Keratinocyte (primary cell): ENCODE measurements at regions not wholly inside any gene's neighbourhood (a gene's known extent, or its start where the extent isn't known, plus 50 kb on each side); places are given as distances from the start of the nearest gene placed in this dataset.

Experiments used
- DNase-seq: peaks from one replicate; pipeline ENCODE4 v3.0.0-alpha.2; 2011; ENCODE audit warnings: low read depth, missing footprints, low spot score
- FAIRE-seq: peaks from 2 replicates; lab custom pipeline; 2011; peaks lifted over from hg19 to GRCh38; lab: Jason Lieb, UNC
- H2AFZ ChIP-seq: 2 replicates; pipeline ENCODE4 v1.6.0; 2012; ENCODE audit warnings: low read length, control low read depth, inconsistent platforms; ENCODE audit not compliant: control insufficient read depth
- H3K27ac ChIP-seq: 2 replicates; pipeline ENCODE4 v1.5.1; 2011; ENCODE audit warnings: low read length; ENCODE audit not compliant: control insufficient read depth, insufficient read depth
- H3K27me3 ChIP-seq: 3 replicates; pipeline ENCODE4 v1.6.0; 2011; ENCODE audit warnings: low read length; ENCODE audit not compliant: control insufficient read depth, insufficient read depth; ENCODE audit errors: extremely low read depth
- H3K36me3 ChIP-seq, 2 experiments: 2 replicates in 1 of 2; 3 replicates in 1 of 2; pipeline ENCODE4 v1.5.1; 2011; ENCODE audit warnings: low read length in 2 of 2, mild to moderate bottlenecking in 1 of 2; ENCODE audit not compliant: control insufficient read depth in 2 of 2, insufficient read depth in 2 of 2; ENCODE audit errors: extremely low read depth in 1 of 2
- H3K4me1 ChIP-seq: 3 replicates; pipeline ENCODE4 v1.5.1; 2011; ENCODE audit warnings: low read length; ENCODE audit not compliant: control insufficient read depth, insufficient read depth; ENCODE audit errors: extremely low read depth
- H3K4me2 ChIP-seq: 3 replicates; pipeline ENCODE4 v1.6.0; 2011; ENCODE audit warnings: low read depth, low read length; ENCODE audit not compliant: control insufficient read depth, insufficient read depth; ENCODE audit errors: extremely low read depth
- H3K4me3 ChIP-seq, 3 experiments: fragments of 200-600 bp in 1 of 3; sonication (generic) in 1 of 3; 2 replicates in 2 of 3; 3 replicates in 1 of 3; pipeline ENCODE4 v1.5.1; 2011 to 2016; ENCODE audit warnings: low read length in 3 of 3, mild to moderate bottlenecking in 3 of 3, control low read depth in 2 of 3, inconsistent platforms in 1 of 3, low read depth in 1 of 3, mixed read lengths in 1 of 3, mixed run types in 1 of 3, moderate library complexity in 1 of 3; ENCODE audit not compliant: control insufficient read depth in 2 of 3, insufficient read depth in 2 of 3; ENCODE audit errors: extremely low read depth in 1 of 3
- H3K79me2 ChIP-seq: 2 replicates; pipeline ENCODE4 v1.6.0; 2012; ENCODE audit warnings: low read length; ENCODE audit not compliant: control insufficient read depth, insufficient read depth
- H3K9ac ChIP-seq: 3 replicates; pipeline ENCODE4 v1.6.0; 2011; ENCODE audit warnings: low read length; ENCODE audit not compliant: control insufficient read depth, insufficient read depth; ENCODE audit errors: extremely low read depth
- H3K9me1 ChIP-seq: 3 replicates; pipeline ENCODE4 v1.6.0; 2011; ENCODE audit warnings: low read length; ENCODE audit not compliant: control insufficient read depth, insufficient read depth; ENCODE audit errors: extremely low read depth
- H3K9me3 ChIP-seq: 2 replicates; pipeline ENCODE4 v1.5.1; 2012; ENCODE audit warnings: low read depth, low read length; ENCODE audit not compliant: control insufficient read depth
- H4K20me1 ChIP-seq: 3 replicates; pipeline ENCODE4 v1.6.0; 2011; ENCODE audit warnings: low read length; ENCODE audit not compliant: control insufficient read depth, insufficient read depth; ENCODE audit errors: extremely low read depth
- EZH2 ChIP-seq: IDR thresholded peaks from one replicate; pipeline ENCODE4 v1.6.1; 2012; ENCODE audit warnings: inconsistent platforms, mild to moderate bottlenecking, low read length, moderate library complexity
- dilution Hi-C: fragments of 300-500 bp; cut with MboI; formaldehyde crosslinking; loops from one replicate; pipeline ENCODE4 v1.7.0; 2020; ENCODE audit warnings: low sequenced_read_pairs; ENCODE audit not compliant: extremely low pct_ligation_motif_present
- TF ChIP-seq, protein P1 (sequence below), 3 experiments: IDR thresholded peaks in 1 of 3; conservative IDR thresholded peaks in 1 of 3; optimal IDR thresholded peaks in 1 of 3; 2 replicates in 2 of 3; 3 replicates in 1 of 3; pipeline versions ENCODE3 to v1.5.1; 2011; ENCODE audit warnings: low read length in 3 of 3, mild to moderate bottlenecking in 3 of 3, moderate library complexity in 2 of 3, control low read depth in 1 of 3, inconsistent platforms in 1 of 3; ENCODE audit not compliant: insufficient read depth in 2 of 3; ENCODE audit errors: extremely low read depth in 1 of 3

DNA sequence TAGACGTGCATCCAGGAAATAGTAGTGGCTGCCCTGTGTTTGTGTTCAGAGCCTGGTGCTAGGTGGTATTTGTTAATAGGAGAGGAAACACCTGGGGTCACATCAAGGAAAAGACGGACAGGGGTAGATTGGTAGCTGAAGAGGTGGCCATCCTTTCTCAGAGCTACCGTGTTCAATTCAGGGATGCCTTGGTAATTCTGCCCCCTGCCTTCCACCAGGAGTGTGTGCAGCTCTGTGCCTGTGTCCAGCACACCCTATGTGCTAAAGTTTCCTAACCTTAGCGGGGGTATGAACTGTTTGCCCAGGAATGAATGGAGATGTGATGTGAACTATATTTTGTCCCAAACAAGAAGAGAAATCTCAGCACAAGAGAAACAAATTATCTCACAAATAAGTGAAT lies 174.1 kb upstream of the MPHOSPH6 start:
- no peak for FAIRE-seq
- no peak for DNase-seq

DNA sequence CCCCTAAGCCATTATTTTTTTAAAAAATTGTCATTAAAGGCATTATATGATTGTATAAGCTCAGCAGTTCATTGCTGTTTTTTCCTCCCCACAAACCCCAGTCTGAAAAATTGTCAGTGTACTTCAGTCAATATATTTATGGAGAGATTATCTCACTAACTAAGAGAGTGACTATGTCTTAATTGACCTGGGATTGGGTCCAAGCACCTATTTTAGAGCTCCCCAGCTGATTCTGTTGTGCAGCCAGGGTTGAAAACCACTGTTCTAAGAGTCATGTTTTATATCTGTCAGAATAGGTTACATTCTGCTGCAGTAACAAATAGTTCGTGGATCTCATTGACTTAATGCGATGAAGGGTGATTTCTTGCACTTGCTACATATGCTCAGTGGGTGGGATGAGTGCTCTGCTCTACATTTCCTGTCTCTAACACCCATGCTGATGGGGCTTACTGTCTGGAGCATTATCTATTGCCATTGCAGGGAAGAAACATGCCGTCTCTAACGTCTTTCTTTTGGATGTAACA lies 171.2 kb upstream of the MPHOSPH6 start:
- FAIRE-seq, result no peak
- no peak overlapping the region for H3K9ac ChIP-seq
- no peaks in the 10 kb centered on the region for H4K20me1 ChIP-seq

More for the DNA sequence above, 174.1 kb upstream of the MPHOSPH6 start:
- no peak overlapping the region for H3K4me2 ChIP-seq
- no peak overlapping the region for H3K27ac ChIP-seq
- TF ChIP-seq EZH2, result no peak
- TF ChIP-seq, protein P1, sequence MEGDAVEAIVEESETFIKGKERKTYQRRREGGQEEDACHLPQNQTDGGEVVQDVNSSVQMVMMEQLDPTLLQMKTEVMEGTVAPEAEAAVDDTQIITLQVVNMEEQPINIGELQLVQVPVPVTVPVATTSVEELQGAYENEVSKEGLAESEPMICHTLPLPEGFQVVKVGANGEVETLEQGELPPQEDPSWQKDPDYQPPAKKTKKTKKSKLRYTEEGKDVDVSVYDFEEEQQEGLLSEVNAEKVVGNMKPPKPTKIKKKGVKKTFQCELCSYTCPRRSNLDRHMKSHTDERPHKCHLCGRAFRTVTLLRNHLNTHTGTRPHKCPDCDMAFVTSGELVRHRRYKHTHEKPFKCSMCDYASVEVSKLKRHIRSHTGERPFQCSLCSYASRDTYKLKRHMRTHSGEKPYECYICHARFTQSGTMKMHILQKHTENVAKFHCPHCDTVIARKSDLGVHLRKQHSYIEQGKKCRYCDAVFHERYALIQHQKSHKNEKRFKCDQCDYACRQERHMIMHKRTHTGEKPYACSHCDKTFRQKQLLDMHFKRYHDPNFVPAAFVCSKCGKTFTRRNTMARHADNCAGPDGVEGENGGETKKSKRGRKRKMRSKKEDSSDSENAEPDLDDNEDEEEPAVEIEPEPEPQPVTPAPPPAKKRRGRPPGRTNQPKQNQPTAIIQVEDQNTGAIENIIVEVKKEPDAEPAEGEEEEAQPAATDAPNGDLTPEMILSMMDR (optimal IDR thresholded peaks at IDR 0.05 in 1 of 3, IDR thresholded peaks at IDR 0.05 in 1 of 3, conservative IDR thresholded peaks at IDR 0.05 in 1 of 3; ENCODE audit: extremely low read depth in 1 of 3, insufficient read depth in 2 of 3, low read length in 3 of 3), result peak; percentile 65 to 84 (median 83)
- H3K36me3 ChIP-seq, result no peaks in the 10 kb centered on the region
- no peaks in the 10 kb centered on the region for H3K4me1 ChIP-seq
- H3K9ac ChIP-seq, result no peak overlapping the region
- H2AFZ ChIP-seq, result no peak overlapping the region
- dilution Hi-C loops, result no loop called here
- H3K9me1 ChIP-seq, result no peaks in the 10 kb centered on the region
- H4K20me1 ChIP-seq, result no peaks in the 10 kb centered on the region
- no peaks in the 10 kb centered on the region for H3K9me3 ChIP-seq
- H3K4me3 ChIP-seq, result no peak overlapping the region
- no peaks in the 10 kb centered on the region for H3K79me2 ChIP-seq
- peaks cover 9% of the 10 kb centered on the region for H3K27me3 ChIP-seq

More for the DNA sequence above, 171.2 kb upstream of the MPHOSPH6 start:
- Histone ChIP-seq H3K27ac (no peak overlapping the region), H3K4me2 (no peak overlapping the region), H2AFZ (no peak overlapping the region), H3K79me2 (no peaks in the 10 kb centered on the region), H3K27me3 (peaks cover 15% of the 10 kb centered on the region), H3K9me1 (no peaks in the 10 kb centered on the region), H3K4me3 (no peak overlapping the region), H3K36me3 (no peaks in the 10 kb centered on the region), H3K9me3 (no peaks in the 10 kb centered on the region), H3K4me1 (no peaks in the 10 kb centered on the region)
- no peak for TF ChIP-seq EZH2
- TF ChIP-seq, protein P1 (optimal IDR thresholded peaks at IDR 0.05 in 1 of 3, IDR thresholded peaks at IDR 0.05 in 1 of 3, conservative IDR thresholded peaks at IDR 0.05 in 1 of 3; ENCODE audit: extremely low read depth in 1 of 3, insufficient read depth in 2 of 3, low read length in 3 of 3), result no peak
- DNase-seq, result no peak
- dilution Hi-C loops, result no loop called here
